Liver (tissue), 3 donors: ENCODE measurements at regions not wholly inside any gene's neighbourhood (a gene's known extent, or its start where the extent isn't known, plus 50 kb on each side); places are given as distances from the start of the nearest gene placed in this dataset.

ENCODE experiments used
- ATF3 ChIP-seq: IDR thresholded peaks from 2 replicates; pipeline ENCODE4 v1.6.1; 2016; ENCODE audit warnings: antibody characterized with exemption
- CTCF ChIP-seq: fragments of 150-350 bp; IDR thresholded peaks from 2 replicates; pipeline ENCODE4 v1.5.1; 2017; ENCODE audit warnings: improper control_type of control experiment, low read depth, low read length; ENCODE audit not compliant: missing input control
- GABPA ChIP-seq, 2 donors: IDR thresholded peaks in 1 of 2; conservative IDR thresholded peaks in 1 of 2; 2 replicates each; pipeline ENCODE4 v1.6.1; 2016; ENCODE audit warnings: antibody characterized with exemption in 2 of 2, mild to moderate bottlenecking in 1 of 2, moderate library complexity in 1 of 2
- HNF4A ChIP-seq, 2 donors: conservative IDR thresholded peaks; 2 replicates each; pipeline ENCODE4 v1.6.1; 2016; ENCODE audit warnings: antibody characterized with exemption in 2 of 2, mild to moderate bottlenecking in 2 of 2
- RAD21 ChIP-seq, 2 donors: IDR thresholded peaks; 2 replicates each; pipeline ENCODE4 v1.6.1; 2016; ENCODE audit warnings: antibody characterized with exemption in 2 of 2, mild to moderate bottlenecking in 2 of 2
- RXRA ChIP-seq, 2 donors: IDR thresholded peaks; 2 replicates each; pipeline ENCODE4 v1.6.1; 2017 to 2018; ENCODE audit warnings: antibody characterized with exemption in 2 of 2, mild to moderate bottlenecking in 1 of 2
- TAF1 ChIP-seq: conservative IDR thresholded peaks from 2 replicates; pipeline ENCODE4 v1.6.1; 2016; ENCODE audit warnings: antibody characterized with exemption, mild to moderate bottlenecking
- ZBTB33 ChIP-seq: IDR thresholded peaks from 2 replicates; pipeline ENCODE4 v1.6.1; 2016; ENCODE audit warnings: antibody characterized with exemption
- donor health status: healthy.
- donor health status: healthy.

- no peak for TF ChIP-seq CTCF
- no peak for TF ChIP-seq RXRA (IDR thresholded peaks at IDR 0.05)
- no peak for TF ChIP-seq TAF1
- no peak for TF ChIP-seq HNF4A (conservative IDR thresholded peaks at IDR 0.05)
- no peak for TF ChIP-seq RAD21 (IDR thresholded peaks at IDR 0.05)
- no peak for TF ChIP-seq GABPA (IDR thresholded peaks at IDR 0.05 in 1 of 2, conservative IDR thresholded peaks at IDR 0.05 in 1 of 2)
- TF ChIP-seq ZBTB33, result no peak
- no peak for TF ChIP-seq ATF3
These were observed 142.4 kb downstream of the DDX1 start for GRCh38 chr2:15733867-15734673.
